ENCODE measurements at regions not wholly inside any gene's neighbourhood (a gene's known extent, or its start where the extent isn't known, plus 50 kb on each side); places are given as distances from the start of the nearest gene placed in this dataset.
"Not testable (repeated sequence)": the region's sequence is repeated elsewhere in the genome, so short reads cannot be mapped to it uniquely, and the experiment has no call there.

GRCh38 chr17:70750983-70751382 is 581.7 kb downstream of the KCNJ2 start:
- TF ChIP-seq CTCF (IDR thresholded peaks at IDR 0.05; ENCODE audit: unreplicated experiment): no peak
- H3K27ac Mint-ChIP-seq: no peak overlapping the region
- H3K27me3 Mint-ChIP-seq (ENCODE audit: low read depth): no peaks in the 10 kb centered on the region
- H3K36me3 Mint-ChIP-seq: no peaks in the 10 kb centered on the region
- H3K4me1 Mint-ChIP-seq: no peaks in the 10 kb centered on the region
- H3K9me3 Mint-ChIP-seq: peaks cover 4% of the 10 kb centered on the region
- DNase-seq (ENCODE audit: low spot score in 2 of 2, unreplicated experiment in 2 of 2): no peak
- no peak overlapping the region for H3K4me3 Mint-ChIP-seq

- H3K4me1 Mint-ChIP-seq; H3K36me3 Mint-ChIP-seq; H3K9me3 Mint-ChIP-seq; H3K4me3 Mint-ChIP-seq; H3K27ac Mint-ChIP-seq; H3K27me3 Mint-ChIP-seq (ENCODE audit: low read depth); DNase-seq (ENCODE audit: low spot score in 2 of 2, unreplicated experiment in 2 of 2): not testable (repeated sequence)
Observed at GRCh38 chr17:70752461-70752860, 583.1 kb downstream of the KCNJ2 start.

GRCh38 chr17:70752966-70753467 is 583.7 kb downstream of the KCNJ2 start:
- no peaks in the 10 kb centered on the region for H3K36me3 Mint-ChIP-seq
- no peak for DNase-seq (ENCODE audit: low spot score in 2 of 2, unreplicated experiment in 2 of 2)
- no peak overlapping the region for H3K27ac Mint-ChIP-seq

GRCh38 chr17:70763018-70763417 is 593.7 kb downstream of the KCNJ2 start:
- TF ChIP-seq CTCF (IDR thresholded peaks at IDR 0.05; ENCODE audit: unreplicated experiment): no peak
- Mint-ChIP-seq H3K4me3 (no peak overlapping the region), H3K9me3 (no peaks in the 10 kb centered on the region), H3K27ac (no peak overlapping the region), H3K4me1 (no peaks in the 10 kb centered on the region), H3K36me3 (no peaks in the 10 kb centered on the region), H3K27me3 (ENCODE audit: low read depth) (no peaks in the 10 kb centered on the region)
- no peak for DNase-seq (ENCODE audit: low spot score in 2 of 2, unreplicated experiment in 2 of 2)

More at GRCh38 chr17:70752966-70753467, 583.7 kb downstream of the KCNJ2 start:
- H3K27me3 Mint-ChIP-seq (ENCODE audit: low read depth): no peaks in the 10 kb centered on the region
- no peaks in the 10 kb centered on the region for H3K4me1 Mint-ChIP-seq
- H3K4me3 Mint-ChIP-seq: no peak overlapping the region
- peaks cover 4% of the 10 kb centered on the region for H3K9me3 Mint-ChIP-seq
- no peak for TF ChIP-seq CTCF (IDR thresholded peaks at IDR 0.05; ENCODE audit: unreplicated experiment)

GRCh38 chr17:70767102-70767701 is 597.9 kb downstream of the KCNJ2 start:
- Mint-ChIP-seq H3K27me3 (ENCODE audit: low read depth) (no peaks in the 10 kb centered on the region), H3K4me1 (no peaks in the 10 kb centered on the region), H3K27ac (no peak overlapping the region), H3K4me3 (no peak overlapping the region), H3K9me3 (no peaks in the 10 kb centered on the region), H3K36me3 (no peaks in the 10 kb centered on the region)
- no peak for DNase-seq (ENCODE audit: low spot score in 2 of 2, unreplicated experiment in 2 of 2)
- TF ChIP-seq CTCF (IDR thresholded peaks at IDR 0.05; ENCODE audit: unreplicated experiment): peak; percentile 89

GRCh38 chr17:70769956-70770355 is 600.6 kb downstream of the KCNJ2 start:
- Mint-ChIP-seq H3K36me3 (no peaks in the 10 kb centered on the region), H3K4me1 (no peaks in the 10 kb centered on the region), H3K9me3 (no peaks in the 10 kb centered on the region), H3K27ac (no peak overlapping the region), H3K27me3 (ENCODE audit: low read depth) (no peaks in the 10 kb centered on the region), H3K4me3 (no peak overlapping the region)
- TF ChIP-seq CTCF (IDR thresholded peaks at IDR 0.05; ENCODE audit: unreplicated experiment): no peak
- DNase-seq (ENCODE audit: low spot score in 2 of 2, unreplicated experiment in 2 of 2): no peak
